ENCODE measurements at regions not wholly inside any gene's neighbourhood (a gene's known extent, or its start where the extent isn't known, plus 50 kb on each side); places are given as distances from the start of the nearest gene placed in this dataset.

DNA sequence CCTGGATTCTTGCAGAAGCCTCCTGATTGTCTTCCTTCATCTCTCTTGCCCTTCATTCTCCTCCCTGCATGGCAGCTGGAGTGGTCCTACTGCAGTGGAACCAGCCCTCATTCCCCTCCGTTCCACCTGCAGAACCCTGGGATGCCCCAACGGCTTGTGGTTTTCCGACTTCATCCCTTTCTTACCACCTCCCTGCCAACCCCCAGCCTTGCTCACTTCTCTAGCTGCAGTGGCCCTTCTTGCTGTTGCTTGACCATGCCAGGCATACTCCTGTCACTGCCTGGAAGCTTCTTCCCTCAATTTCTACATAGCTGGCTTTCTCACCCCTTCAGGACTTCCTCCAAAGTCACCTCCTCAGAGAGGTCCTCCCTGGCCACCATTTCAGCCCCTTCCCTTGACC lies 123.3 kb downstream of the BEGAIN start:
- Mint-ChIP-seq H3K9me3 (peaks cover 5% of the 10 kb centered on the region), H3K4me3 (no peak overlapping the region), H3K36me3 (no peaks in the 10 kb centered on the region), H3K27ac (no peak overlapping the region), H3K27me3 (ENCODE audit: low read depth) (peaks cover 10% of the 10 kb centered on the region), H3K4me1 (peaks cover 32% of the 10 kb centered on the region)
- CTCF ChIA-PET = interaction anchor here (1.1 kb wide), 1 partner anchor 24 kb away, joined by 3 read pairs; no protein-coding TSS in a partner anchor
- DNase-seq (ENCODE audit: low spot score) (no peak), ATAC-seq (no peak)
- TF ChIP-seq, protein P1, sequence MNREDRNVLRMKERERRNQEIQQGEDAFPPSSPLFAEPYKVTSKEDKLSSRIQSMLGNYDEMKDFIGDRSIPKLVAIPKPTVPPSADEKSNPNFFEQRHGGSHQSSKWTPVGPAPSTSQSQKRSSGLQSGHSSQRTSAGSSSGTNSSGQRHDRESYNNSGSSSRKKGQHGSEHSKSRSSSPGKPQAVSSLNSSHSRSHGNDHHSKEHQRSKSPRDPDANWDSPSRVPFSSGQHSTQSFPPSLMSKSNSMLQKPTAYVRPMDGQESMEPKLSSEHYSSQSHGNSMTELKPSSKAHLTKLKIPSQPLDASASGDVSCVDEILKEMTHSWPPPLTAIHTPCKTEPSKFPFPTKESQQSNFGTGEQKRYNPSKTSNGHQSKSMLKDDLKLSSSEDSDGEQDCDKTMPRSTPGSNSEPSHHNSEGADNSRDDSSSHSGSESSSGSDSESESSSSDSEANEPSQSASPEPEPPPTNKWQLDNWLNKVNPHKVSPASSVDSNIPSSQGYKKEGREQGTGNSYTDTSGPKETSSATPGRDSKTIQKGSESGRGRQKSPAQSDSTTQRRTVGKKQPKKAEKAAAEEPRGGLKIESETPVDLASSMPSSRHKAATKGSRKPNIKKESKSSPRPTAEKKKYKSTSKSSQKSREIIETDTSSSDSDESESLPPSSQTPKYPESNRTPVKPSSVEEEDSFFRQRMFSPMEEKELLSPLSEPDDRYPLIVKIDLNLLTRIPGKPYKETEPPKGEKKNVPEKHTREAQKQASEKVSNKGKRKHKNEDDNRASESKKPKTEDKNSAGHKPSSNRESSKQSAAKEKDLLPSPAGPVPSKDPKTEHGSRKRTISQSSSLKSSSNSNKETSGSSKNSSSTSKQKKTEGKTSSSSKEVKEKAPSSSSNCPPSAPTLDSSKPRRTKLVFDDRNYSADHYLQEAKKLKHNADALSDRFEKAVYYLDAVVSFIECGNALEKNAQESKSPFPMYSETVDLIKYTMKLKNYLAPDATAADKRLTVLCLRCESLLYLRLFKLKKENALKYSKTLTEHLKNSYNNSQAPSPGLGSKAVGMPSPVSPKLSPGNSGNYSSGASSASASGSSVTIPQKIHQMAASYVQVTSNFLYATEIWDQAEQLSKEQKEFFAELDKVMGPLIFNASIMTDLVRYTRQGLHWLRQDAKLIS (CRISPR knock-in tag; IDR thresholded peaks at IDR 0.05; ENCODE audit: borderline replicate concordance) = no peak
- TF ChIP-seq ZNF232 (CRISPR knock-in tag; IDR thresholded peaks at IDR 0.05) (no peak), HMGA2 (CRISPR knock-in tag; IDR thresholded peaks at IDR 0.05) (no peak), GRHL2 (CRISPR knock-in tag; IDR thresholded peaks at IDR 0.05; ENCODE audit: insufficient replicate concordance, severe bottlenecking) (no peak), NR1H2 (CRISPR knock-in tag; IDR thresholded peaks at IDR 0.05) (no peak), ESRRA (CRISPR knock-in tag; IDR thresholded peaks at IDR 0.05; ENCODE audit: borderline replicate concordance) (no peak), CREB1 (CRISPR knock-in tag; IDR thresholded peaks at IDR 0.05) (no peak), NR2C2 (CRISPR knock-in tag; IDR thresholded peaks at IDR 0.05) (no peak), SOX15 (CRISPR knock-in tag; IDR thresholded peaks at IDR 0.05) (no peak), ZBTB21 (CRISPR knock-in tag; IDR thresholded peaks at IDR 0.05; ENCODE audit: borderline replicate concordance) (no peak), ZNF423 (CRISPR knock-in tag; IDR thresholded peaks at IDR 0.05) (no peak), FOXJ3 (CRISPR knock-in tag; IDR thresholded peaks at IDR 0.05; ENCODE audit: borderline replicate concordance) (no peak)
- TF ChIP-seq, protein P2, sequence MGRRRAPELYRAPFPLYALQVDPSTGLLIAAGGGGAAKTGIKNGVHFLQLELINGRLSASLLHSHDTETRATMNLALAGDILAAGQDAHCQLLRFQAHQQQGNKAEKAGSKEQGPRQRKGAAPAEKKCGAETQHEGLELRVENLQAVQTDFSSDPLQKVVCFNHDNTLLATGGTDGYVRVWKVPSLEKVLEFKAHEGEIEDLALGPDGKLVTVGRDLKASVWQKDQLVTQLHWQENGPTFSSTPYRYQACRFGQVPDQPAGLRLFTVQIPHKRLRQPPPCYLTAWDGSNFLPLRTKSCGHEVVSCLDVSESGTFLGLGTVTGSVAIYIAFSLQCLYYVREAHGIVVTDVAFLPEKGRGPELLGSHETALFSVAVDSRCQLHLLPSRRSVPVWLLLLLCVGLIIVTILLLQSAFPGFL (CRISPR knock-in tag; IDR thresholded peaks at IDR 0.05; ENCODE audit: borderline replicate concordance) = no peak
- TF ChIP-seq, protein P3, sequence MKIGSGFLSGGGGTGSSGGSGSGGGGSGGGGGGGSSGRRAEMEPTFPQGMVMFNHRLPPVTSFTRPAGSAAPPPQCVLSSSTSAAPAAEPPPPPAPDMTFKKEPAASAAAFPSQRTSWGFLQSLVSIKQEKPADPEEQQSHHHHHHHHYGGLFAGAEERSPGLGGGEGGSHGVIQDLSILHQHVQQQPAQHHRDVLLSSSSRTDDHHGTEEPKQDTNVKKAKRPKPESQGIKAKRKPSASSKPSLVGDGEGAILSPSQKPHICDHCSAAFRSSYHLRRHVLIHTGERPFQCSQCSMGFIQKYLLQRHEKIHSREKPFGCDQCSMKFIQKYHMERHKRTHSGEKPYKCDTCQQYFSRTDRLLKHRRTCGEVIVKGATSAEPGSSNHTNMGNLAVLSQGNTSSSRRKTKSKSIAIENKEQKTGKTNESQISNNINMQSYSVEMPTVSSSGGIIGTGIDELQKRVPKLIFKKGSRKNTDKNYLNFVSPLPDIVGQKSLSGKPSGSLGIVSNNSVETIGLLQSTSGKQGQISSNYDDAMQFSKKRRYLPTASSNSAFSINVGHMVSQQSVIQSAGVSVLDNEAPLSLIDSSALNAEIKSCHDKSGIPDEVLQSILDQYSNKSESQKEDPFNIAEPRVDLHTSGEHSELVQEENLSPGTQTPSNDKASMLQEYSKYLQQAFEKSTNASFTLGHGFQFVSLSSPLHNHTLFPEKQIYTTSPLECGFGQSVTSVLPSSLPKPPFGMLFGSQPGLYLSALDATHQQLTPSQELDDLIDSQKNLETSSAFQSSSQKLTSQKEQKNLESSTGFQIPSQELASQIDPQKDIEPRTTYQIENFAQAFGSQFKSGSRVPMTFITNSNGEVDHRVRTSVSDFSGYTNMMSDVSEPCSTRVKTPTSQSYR (CRISPR knock-in tag; IDR thresholded peaks at IDR 0.05) = no peak
- TF ChIP-seq, protein P4, sequence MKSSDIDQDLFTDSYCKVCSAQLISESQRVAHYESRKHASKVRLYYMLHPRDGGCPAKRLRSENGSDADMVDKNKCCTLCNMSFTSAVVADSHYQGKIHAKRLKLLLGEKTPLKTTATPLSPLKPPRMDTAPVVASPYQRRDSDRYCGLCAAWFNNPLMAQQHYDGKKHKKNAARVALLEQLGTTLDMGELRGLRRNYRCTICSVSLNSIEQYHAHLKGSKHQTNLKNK (CRISPR knock-in tag; IDR thresholded peaks at IDR 0.05) = no peak
- POLR2A ChIA-PET = no interaction called here

DNA sequence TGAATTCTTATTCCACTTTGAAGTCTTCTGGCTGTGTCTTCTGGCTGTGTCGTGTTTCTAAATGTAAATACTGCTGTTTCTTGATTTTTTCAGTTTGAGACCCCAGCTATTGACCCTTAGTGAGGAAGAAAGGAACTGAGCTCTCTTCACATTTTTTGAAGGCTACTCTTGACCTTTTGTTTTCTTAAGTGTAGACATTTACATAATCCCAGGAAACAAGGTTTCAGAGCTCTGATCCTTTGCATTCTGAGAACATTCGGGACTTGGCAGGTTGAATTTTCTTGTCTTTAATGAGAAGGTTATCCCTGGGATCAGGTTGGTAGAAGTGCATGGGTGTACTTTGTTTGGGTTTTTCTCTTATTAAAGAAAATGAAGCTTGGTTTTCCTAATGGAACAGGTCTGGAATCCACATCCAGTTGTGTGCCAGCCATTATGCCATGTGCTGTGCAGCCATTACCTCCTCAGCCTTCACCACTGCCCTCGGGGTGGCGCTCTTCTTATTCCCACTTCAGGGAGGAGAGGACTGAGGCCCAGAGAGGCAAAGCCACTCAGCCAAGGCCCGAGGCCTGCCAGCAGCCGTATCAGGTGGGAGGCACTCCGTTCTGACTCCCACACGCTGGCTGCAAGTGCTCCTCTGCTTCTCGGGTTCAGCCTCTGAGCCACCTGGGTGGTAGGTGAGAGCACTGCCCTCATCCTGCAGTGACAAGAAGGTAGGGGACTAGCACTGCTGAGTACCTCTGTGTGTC lies 120.9 kb downstream of the BEGAIN start:
- H3K27me3 Mint-ChIP-seq (ENCODE audit: low read depth) = peaks cover 10% of the 10 kb centered on the region
- H3K4me3 Mint-ChIP-seq = peak overlapping the region; percentile 44; the same call in 1 of the 2 replicates
- no peaks in the 10 kb centered on the region for H3K9me3 Mint-ChIP-seq
- TF ChIP-seq FOXP1 (CRISPR knock-in tag; IDR thresholded peaks at IDR 0.05; ENCODE audit: borderline replicate concordance) (no peak), ESRRA (CRISPR knock-in tag; IDR thresholded peaks at IDR 0.05; ENCODE audit: borderline replicate concordance) (no peak), TEAD4 (CRISPR knock-in tag; IDR thresholded peaks at IDR 0.05) (no peak), OVOL2 (CRISPR knock-in tag; IDR thresholded peaks at IDR 0.05; ENCODE audit: borderline replicate concordance) (no peak), MYBL2 (CRISPR knock-in tag; IDR thresholded peaks at IDR 0.05) (no peak), GTF2I (CRISPR knock-in tag; conservative IDR thresholded peaks at IDR 0.05) (peak; percentile 66; the same call in 1 of the 2 replicates), GRHL2 (CRISPR knock-in tag; IDR thresholded peaks at IDR 0.05; ENCODE audit: insufficient replicate concordance, severe bottlenecking) (no peak)
- TF ChIP-seq, protein P5, sequence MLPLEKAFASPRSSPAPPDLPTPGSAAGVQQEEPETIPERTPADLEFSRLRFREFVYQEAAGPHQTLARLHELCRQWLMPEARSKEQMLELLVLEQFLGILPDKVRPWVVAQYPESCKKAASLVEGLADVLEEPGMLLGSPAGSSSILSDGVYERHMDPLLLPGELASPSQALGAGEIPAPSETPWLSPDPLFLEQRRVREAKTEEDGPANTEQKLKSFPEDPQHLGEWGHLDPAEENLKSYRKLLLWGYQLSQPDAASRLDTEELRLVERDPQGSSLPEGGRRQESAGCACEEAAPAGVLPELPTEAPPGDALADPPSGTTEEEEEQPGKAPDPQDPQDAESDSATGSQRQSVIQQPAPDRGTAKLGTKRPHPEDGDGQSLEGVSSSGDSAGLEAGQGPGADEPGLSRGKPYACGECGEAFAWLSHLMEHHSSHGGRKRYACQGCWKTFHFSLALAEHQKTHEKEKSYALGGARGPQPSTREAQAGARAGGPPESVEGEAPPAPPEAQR (CRISPR knock-in tag; IDR thresholded peaks at IDR 0.05) = 0 out of 2 replicates have a peak, but pooled peaks have one; percentile 36
- TF ChIP-seq, protein P6, sequence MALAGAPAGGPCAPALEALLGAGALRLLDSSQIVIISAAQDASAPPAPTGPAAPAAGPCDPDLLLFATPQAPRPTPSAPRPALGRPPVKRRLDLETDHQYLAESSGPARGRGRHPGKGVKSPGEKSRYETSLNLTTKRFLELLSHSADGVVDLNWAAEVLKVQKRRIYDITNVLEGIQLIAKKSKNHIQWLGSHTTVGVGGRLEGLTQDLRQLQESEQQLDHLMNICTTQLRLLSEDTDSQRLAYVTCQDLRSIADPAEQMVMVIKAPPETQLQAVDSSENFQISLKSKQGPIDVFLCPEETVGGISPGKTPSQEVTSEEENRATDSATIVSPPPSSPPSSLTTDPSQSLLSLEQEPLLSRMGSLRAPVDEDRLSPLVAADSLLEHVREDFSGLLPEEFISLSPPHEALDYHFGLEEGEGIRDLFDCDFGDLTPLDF (CRISPR knock-in tag; IDR thresholded peaks at IDR 0.05) = no peak
- TF ChIP-seq, protein P7, sequence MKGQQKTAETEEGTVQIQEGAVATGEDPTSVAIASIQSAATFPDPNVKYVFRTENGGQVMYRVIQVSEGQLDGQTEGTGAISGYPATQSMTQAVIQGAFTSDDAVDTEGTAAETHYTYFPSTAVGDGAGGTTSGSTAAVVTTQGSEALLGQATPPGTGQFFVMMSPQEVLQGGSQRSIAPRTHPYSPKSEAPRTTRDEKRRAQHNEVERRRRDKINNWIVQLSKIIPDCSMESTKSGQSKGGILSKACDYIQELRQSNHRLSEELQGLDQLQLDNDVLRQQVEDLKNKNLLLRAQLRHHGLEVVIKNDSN (CRISPR knock-in tag; IDR thresholded peaks at IDR 0.05) = no peak
- no peaks in the 10 kb centered on the region for H3K36me3 Mint-ChIP-seq
- peaks cover 32% of the 10 kb centered on the region for H3K4me1 Mint-ChIP-seq
- ATAC-seq (peak; percentile 85), DNase-seq (ENCODE audit: low spot score) (peak; percentile 61)
- POLR2A ChIA-PET = no interaction called here
- peak overlapping the region; percentile 69 for H3K27ac Mint-ChIP-seq
- CTCF ChIA-PET = interaction anchor here (0.6 to 1.9 kb wide), 18 partner anchors 8 to 269 kb away, joined by 3 to 12 read pairs (median 5); partner anchors contain the start of gene BEGAIN
